ENCODE measurements at regions not wholly inside any gene's neighbourhood (a gene's known extent, or its start where the extent isn't known, plus 50 kb on each side); places are given as distances from the start of the nearest gene placed in this dataset.

DNA sequence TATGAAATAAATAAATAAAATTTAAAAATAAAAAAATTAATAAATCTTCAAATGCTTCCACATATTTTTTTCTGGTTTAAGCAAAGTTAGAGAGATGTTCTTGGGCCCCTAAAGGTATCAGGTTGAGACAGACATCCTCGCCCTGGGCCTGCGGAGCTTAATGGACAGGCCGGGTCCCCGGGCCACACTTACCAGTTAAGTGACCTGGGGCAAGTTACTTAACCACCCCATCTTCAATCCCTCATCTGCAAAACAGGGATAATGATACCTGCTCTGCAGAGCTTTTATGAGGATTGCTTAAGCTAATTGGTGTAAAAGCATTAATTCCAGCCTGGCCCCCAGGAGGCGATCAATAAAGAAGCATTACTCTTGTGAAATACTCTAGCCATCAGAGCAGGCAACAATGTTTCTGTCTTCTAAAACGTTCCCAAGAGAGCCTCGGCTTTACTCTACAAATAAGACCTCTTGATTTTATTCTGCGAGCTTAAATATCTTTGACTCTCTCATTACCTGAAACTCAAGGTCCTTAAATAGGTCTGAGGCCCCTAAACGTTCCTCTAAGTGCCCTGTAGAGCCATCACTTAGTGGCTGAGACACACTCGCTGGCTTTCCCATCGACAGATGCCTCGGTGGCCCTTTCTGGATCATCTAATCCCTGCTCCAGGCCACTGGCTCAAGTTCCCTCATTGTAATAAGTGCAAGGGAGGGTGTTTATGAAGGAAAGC is 81.1 kb upstream of the DIO3 start:
- BruUV-seq (replicated peaks): no TSS peak
- FAIRE-seq: no peak
- no peak overlapping the region for H3K27ac ChIP-seq (ENCODE audit: insufficient read depth, low read depth, low read length)

More for the DNA sequence above, 81.1 kb upstream of the DIO3 start:
- intact Hi-C loops (cut with micrococcal nuclease) (no loop called here), dilution Hi-C loops (cut with MboI; ENCODE audit: extremely low pct_ligation_motif_present, low sequenced_read_pairs) (no loop called here)
- ChIA-PET CTCF (no interaction called here), POLR2A (no interaction called here)
- TF ChIP-seq JUN (IDR thresholded peaks at IDR 0.05; ENCODE audit: borderline replicate concordance, insufficient read depth, insufficient read length, low read depth) (no peak), POLR2A (IDR thresholded peaks at IDR 0.05; ENCODE audit: low read depth, low read length) (no peak), POLR2AphosphoS5 (IDR thresholded peaks at IDR 0.05; ENCODE audit: insufficient read depth, low read depth, low read length) (no peak), MYC (IDR thresholded peaks at IDR 0.05; ENCODE audit: low read depth, low read length) (no peak), EZH2 (IDR thresholded peaks at IDR 0.05; ENCODE audit: borderline replicate concordance, low read depth, low read length, severe bottlenecking) (no peak), GATA2 (IDR thresholded peaks at IDR 0.05; ENCODE audit: insufficient read depth, insufficient read length, low read depth, low read length) (no peak), FOS (IDR thresholded peaks at IDR 0.05; ENCODE audit: borderline replicate concordance, insufficient read depth, low read length) (no peak)
- TF ChIP-seq, protein P1, sequence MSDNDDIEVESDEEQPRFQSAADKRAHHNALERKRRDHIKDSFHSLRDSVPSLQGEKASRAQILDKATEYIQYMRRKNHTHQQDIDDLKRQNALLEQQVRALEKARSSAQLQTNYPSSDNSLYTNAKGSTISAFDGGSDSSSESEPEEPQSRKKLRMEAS (IDR thresholded peaks at IDR 0.05; ENCODE audit: insufficient read depth, insufficient read length): no peak
- TF ChIP-seq, protein P2, sequence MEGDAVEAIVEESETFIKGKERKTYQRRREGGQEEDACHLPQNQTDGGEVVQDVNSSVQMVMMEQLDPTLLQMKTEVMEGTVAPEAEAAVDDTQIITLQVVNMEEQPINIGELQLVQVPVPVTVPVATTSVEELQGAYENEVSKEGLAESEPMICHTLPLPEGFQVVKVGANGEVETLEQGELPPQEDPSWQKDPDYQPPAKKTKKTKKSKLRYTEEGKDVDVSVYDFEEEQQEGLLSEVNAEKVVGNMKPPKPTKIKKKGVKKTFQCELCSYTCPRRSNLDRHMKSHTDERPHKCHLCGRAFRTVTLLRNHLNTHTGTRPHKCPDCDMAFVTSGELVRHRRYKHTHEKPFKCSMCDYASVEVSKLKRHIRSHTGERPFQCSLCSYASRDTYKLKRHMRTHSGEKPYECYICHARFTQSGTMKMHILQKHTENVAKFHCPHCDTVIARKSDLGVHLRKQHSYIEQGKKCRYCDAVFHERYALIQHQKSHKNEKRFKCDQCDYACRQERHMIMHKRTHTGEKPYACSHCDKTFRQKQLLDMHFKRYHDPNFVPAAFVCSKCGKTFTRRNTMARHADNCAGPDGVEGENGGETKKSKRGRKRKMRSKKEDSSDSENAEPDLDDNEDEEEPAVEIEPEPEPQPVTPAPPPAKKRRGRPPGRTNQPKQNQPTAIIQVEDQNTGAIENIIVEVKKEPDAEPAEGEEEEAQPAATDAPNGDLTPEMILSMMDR (IDR thresholded peaks at IDR 0.05; ENCODE audit: extremely low read depth in 1 of 2, insufficient read depth in 1 of 2, low read depth in 1 of 2, low read length in 2 of 2): no peak
- Histone ChIP-seq H3K36me3 (ENCODE audit: control insufficient read depth in 2 of 2, extremely low read depth in 1 of 2, insufficient read depth in 2 of 2, low read length in 2 of 2) (no peaks in the 10 kb centered on the region), H3K4me1 (ENCODE audit: control insufficient read depth, extremely low read depth, insufficient read depth, low read length) (no peaks in the 10 kb centered on the region), H3K27me3 (ENCODE audit: control insufficient read depth in 2 of 2, insufficient read depth in 2 of 2, low read length in 2 of 2) (no peaks in the 10 kb centered on the region), H4K20me1 (replicated peaks; ENCODE audit: control insufficient read depth, extremely low read depth, insufficient read depth, low read length) (no peaks in the 10 kb centered on the region), H3K9me3 (replicated peaks; ENCODE audit: control insufficient read depth, insufficient read depth, low read length) (no peaks in the 10 kb centered on the region), H3K4me3 (replicated peaks in 1 of 3; ENCODE audit: insufficient read depth in 1 of 3, low read depth in 1 of 3, low read length in 3 of 3) (no peak overlapping the region), H3K79me2 (ENCODE audit: control insufficient read depth, insufficient read depth, low read length) (no peaks in the 10 kb centered on the region), H3K4me2 (ENCODE audit: insufficient read depth, low read length) (no peak overlapping the region), H3K9me1 (replicated peaks; ENCODE audit: control insufficient read depth, extremely low read depth, insufficient read depth, low read length) (no peaks in the 10 kb centered on the region), H3K9ac (replicated peaks; ENCODE audit: extremely low read depth, insufficient read depth, low read length) (no peak overlapping the region), H2AFZ (ENCODE audit: low read depth, low read length) (no peak overlapping the region)
- DNase-seq (ENCODE audit: low read depth, low spot score): no peak

Data from endothelial cell of umbilical vein (primary cell).